ENCODE measurements at regions not wholly inside any gene's neighbourhood (a gene's known extent, or its start where the extent isn't known, plus 50 kb on each side); places are given as distances from the start of the nearest gene placed in this dataset.

DNA sequence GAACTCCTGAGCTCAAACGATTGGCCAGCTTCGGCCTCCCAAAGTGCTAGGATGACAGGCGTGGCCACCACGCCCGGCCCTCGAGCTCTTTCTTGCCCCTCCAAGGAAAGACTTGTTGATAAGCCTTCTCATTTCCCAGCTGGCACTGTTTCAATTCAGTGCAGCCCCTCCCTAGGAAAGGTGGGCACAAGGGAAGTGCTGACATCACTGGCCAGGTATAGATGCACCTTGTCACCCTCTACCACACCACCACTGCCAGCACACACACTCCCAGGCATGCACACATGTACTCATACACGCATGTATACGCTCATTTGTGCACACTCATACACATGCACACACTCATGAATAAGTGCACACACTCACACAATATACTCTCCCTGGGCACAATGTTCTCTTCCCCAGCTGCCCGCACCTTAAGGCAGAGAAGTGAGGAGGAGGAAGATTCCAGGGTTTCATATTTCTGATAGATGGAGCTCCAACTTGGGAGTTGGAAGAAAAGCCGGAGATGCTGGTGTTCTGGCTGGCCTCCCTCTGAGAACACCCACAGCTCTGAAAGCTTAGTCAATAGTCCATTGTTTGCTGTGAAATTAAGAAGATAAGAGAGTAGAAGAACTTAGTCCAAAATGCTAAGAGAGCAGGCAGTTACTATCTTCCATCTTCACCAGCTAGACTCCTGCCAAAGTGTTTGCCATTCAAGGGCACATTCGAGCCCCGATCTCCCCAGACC is 196.7 kb downstream of the FOXO1 start:
- no peaks in the 10 kb centered on the region for H3K4me1 ChIP-seq (ENCODE audit: insufficient read depth, low read length)
- no peaks in the 10 kb centered on the region for H3K36me3 ChIP-seq (ENCODE audit: insufficient read depth, low read length)
- H3K9me3 ChIP-seq (ENCODE audit: control insufficient read depth, insufficient read depth, low read length), result no peaks in the 10 kb centered on the region
- no peak overlapping the region for H3K9ac ChIP-seq (ENCODE audit: low read depth, low read length)

GRCh38 chr13:40470660-40471059 is 195.8 kb downstream of the FOXO1 start:
- no peaks in the 10 kb centered on the region for H3K36me3 ChIP-seq (ENCODE audit: insufficient read depth, low read length)
- no peak overlapping the region for H3K9ac ChIP-seq (ENCODE audit: low read depth, low read length)
- no peaks in the 10 kb centered on the region for H3K9me3 ChIP-seq (ENCODE audit: control insufficient read depth, insufficient read depth, low read length)
- H3K4me1 ChIP-seq (ENCODE audit: insufficient read depth, low read length), result no peaks in the 10 kb centered on the region

GRCh38 chr13:40471076-40471475 is 195.4 kb downstream of the FOXO1 start:
- Histone ChIP-seq H3K36me3 (ENCODE audit: insufficient read depth, low read length) (no peaks in the 10 kb centered on the region), H3K4me1 (ENCODE audit: insufficient read depth, low read length) (no peaks in the 10 kb centered on the region), H3K9ac (ENCODE audit: low read depth, low read length) (no peak overlapping the region), H3K9me3 (ENCODE audit: control insufficient read depth, insufficient read depth, low read length) (no peaks in the 10 kb centered on the region)

- H3K36me3 ChIP-seq (ENCODE audit: insufficient read depth, low read length), result no peaks in the 10 kb centered on the region
- no peaks in the 10 kb centered on the region for H3K9me3 ChIP-seq (ENCODE audit: control insufficient read depth, insufficient read depth, low read length)
- H3K9ac ChIP-seq (ENCODE audit: low read depth, low read length), result no peak overlapping the region
- no peaks in the 10 kb centered on the region for H3K4me1 ChIP-seq (ENCODE audit: insufficient read depth, low read length)
These were observed 194.5 kb downstream of the FOXO1 start for GRCh38 chr13:40471911-40472310.

DNA sequence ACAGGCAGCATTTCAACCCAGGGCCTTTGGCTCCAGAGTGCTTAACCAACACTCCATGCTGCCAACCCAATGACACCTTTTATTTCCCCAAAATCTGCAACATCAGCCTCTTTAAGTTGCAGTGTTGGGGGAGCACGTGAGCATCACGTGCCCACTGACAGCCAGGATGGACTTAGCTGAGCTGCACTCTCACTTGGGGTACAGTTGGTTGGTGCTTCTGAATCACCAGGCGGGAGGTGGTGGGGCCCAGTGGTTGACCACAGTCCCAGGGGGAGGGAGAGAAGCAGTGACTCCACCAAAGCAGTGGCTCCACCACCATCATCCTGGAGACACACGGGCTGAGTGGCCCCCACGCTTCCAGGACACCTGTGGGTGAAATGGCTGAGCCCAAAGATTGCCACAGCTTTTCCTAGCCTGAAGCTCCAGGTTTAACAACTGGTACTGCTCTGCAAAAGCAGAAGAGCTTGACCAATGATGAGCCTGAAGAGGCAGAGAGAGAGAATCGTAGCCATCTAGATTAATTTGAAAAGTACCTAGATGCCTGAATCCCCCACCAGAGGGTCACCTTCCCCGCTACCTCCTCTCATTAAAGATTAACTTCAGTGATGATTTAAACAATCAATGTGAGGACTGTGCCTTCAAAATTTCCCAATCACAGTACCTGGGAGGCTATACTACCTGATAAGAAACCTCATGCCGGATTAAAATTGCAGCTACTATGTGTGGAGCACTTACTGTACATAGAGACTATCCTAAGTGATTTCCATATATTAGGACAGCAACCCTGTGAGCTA is 193.8 kb downstream of the FOXO1 start:
- Histone ChIP-seq H3K9ac (ENCODE audit: low read depth, low read length) (no peak overlapping the region), H3K9me3 (ENCODE audit: control insufficient read depth, insufficient read depth, low read length) (no peaks in the 10 kb centered on the region), H3K36me3 (ENCODE audit: insufficient read depth, low read length) (no peaks in the 10 kb centered on the region), H3K4me1 (ENCODE audit: insufficient read depth, low read length) (peaks cover 3% of the 10 kb centered on the region; the same call in 1 of the 2 replicates)

GRCh38 chr13:40475617-40476016 is 190.8 kb downstream of the FOXO1 start:
- Histone ChIP-seq H3K36me3 (ENCODE audit: insufficient read depth, low read length) (no peaks in the 10 kb centered on the region), H3K9ac (ENCODE audit: low read depth, low read length) (no peak overlapping the region), H3K9me3 (ENCODE audit: control insufficient read depth, insufficient read depth, low read length) (no peaks in the 10 kb centered on the region), H3K4me1 (ENCODE audit: insufficient read depth, low read length) (peaks cover 9% of the 10 kb centered on the region; the same call in 1 of the 2 replicates)

- H3K36me3 ChIP-seq (ENCODE audit: insufficient read depth, low read length), result no peaks in the 10 kb centered on the region
- no peak overlapping the region for H3K9ac ChIP-seq (ENCODE audit: low read depth, low read length)
- no peaks in the 10 kb centered on the region for H3K9me3 ChIP-seq (ENCODE audit: control insufficient read depth, insufficient read depth, low read length)
- H3K4me1 ChIP-seq (ENCODE audit: insufficient read depth, low read length), result peaks cover 9% of the 10 kb centered on the region; the same call in 1 of the 2 replicates
These were observed 190.1 kb downstream of the FOXO1 start for GRCh38 chr13:40476175-40476958.

DNA sequence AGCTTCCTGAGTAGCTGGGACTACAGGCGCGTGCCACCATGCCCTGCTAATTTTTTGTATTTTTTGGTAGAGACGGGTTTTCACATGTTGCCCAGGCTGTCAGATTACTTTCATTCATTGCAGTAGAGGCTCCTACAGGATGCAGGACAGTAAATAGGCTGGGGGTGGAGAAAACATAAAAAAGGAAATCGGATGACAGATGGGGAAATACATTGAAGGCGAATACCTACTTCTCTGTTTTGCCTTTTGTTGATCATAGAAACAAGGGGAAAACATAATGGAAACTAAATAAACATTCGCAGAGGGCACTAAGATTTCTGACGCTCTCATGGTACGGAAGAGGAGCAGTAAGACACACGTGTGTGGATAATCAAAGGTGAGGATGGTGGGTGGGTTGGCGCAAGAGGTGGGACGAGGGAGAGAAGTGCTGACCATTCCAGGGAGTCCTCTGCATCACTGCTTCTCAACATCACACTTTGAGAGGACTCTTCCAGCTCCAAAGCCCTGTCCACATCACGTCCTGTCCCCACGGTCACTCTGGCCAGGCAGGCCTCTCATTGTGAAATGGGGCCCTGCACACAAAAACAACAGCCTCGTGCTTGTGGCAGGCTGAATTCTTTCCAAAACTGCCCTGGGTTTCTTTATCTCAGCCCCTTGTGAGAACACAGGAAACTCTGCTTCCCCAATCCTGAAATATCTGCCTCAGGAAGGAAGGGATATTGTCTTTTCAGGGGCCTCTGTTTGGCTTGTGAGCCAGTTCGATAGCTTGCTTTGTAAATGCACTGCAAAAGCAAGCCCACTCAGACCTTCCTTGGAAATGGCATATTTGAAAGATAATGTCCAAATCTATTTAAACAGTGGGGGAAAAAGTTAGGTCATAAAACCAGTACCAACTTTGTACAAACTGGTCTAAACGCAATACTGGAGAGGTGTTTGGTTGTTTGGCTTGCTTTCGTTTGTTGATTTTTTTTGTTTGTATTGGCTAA is 188.5 kb downstream of the FOXO1 start:
- Histone ChIP-seq H3K4me1 (ENCODE audit: insufficient read depth, low read length) (peaks cover 9% of the 10 kb centered on the region; the same call in 1 of the 2 replicates), H3K9ac (ENCODE audit: low read depth, low read length) (no peak overlapping the region), H3K36me3 (ENCODE audit: insufficient read depth, low read length) (no peaks in the 10 kb centered on the region), H3K9me3 (ENCODE audit: control insufficient read depth, insufficient read depth, low read length) (no peaks in the 10 kb centered on the region)

GRCh38 chr13:40478775-40479174 is 187.7 kb downstream of the FOXO1 start:
- no peaks in the 10 kb centered on the region for H3K9me3 ChIP-seq (ENCODE audit: control insufficient read depth, insufficient read depth, low read length)
- peaks cover 9% of the 10 kb centered on the region; the same call in 1 of the 2 replicates for H3K4me1 ChIP-seq (ENCODE audit: insufficient read depth, low read length)
- H3K36me3 ChIP-seq (ENCODE audit: insufficient read depth, low read length), result no peaks in the 10 kb centered on the region
- H3K9ac ChIP-seq (ENCODE audit: low read depth, low read length), result no peak overlapping the region

DNA sequence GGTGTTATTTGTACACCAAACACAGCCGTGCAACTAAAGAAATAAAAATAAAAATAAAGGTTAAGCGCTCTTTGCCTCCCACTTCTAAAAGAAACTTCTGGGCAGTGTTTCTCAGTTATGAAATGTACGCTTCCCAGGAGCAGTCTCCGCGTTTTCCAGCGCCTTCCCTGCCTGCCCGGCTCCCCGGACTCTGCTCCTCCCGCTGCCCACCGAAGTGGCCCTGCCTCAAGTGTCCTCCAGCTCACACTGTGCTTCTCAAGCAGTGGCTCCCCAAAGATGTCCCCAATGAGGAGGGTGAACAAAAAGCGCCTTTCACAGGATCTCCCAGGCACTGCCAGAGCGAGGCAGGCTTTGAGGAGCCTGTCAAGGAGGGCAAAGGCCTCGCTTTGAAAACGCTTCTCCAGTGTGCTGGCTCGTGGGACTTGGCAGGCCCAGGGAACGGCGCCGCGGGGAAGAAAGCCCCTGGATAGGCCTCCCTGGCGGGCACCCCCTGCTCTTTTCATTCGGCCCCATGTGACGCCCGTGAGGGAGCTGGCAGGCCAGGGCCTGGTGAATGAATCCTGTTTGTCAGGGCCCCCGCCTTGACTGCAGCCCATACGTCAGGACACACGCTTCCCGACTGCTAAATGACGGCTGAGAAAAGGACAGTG is 187.1 kb downstream of the FOXO1 start:
- Histone ChIP-seq H3K9me3 (ENCODE audit: control insufficient read depth, insufficient read depth, low read length) (no peaks in the 10 kb centered on the region), H3K4me1 (ENCODE audit: insufficient read depth, low read length) (peaks cover 9% of the 10 kb centered on the region), H3K9ac (ENCODE audit: low read depth, low read length) (no peak overlapping the region), H3K36me3 (ENCODE audit: insufficient read depth, low read length) (no peaks in the 10 kb centered on the region)

GRCh38 chr13:40480012-40480914 is 186.2 kb downstream of the FOXO1 start:
- Histone ChIP-seq H3K4me1 (ENCODE audit: insufficient read depth, low read length) (peaks cover 9% of the 10 kb centered on the region), H3K36me3 (ENCODE audit: insufficient read depth, low read length) (no peaks in the 10 kb centered on the region), H3K9ac (ENCODE audit: low read depth, low read length) (no peak overlapping the region), H3K9me3 (ENCODE audit: control insufficient read depth, insufficient read depth, low read length) (no peaks in the 10 kb centered on the region)

- no peaks in the 10 kb centered on the region for H3K36me3 ChIP-seq (ENCODE audit: insufficient read depth, low read length)
- H3K9ac ChIP-seq (ENCODE audit: low read depth, low read length), result no peak overlapping the region
- no peaks in the 10 kb centered on the region for H3K9me3 ChIP-seq (ENCODE audit: control insufficient read depth, insufficient read depth, low read length)
- H3K4me1 ChIP-seq (ENCODE audit: insufficient read depth, low read length), result peaks cover 14% of the 10 kb centered on the region
These were observed 185.4 kb downstream of the FOXO1 start for GRCh38 chr13:40480915-40481516.

Measured in ES-I3 (cell line).